Stimulated activated naive CD8-positive, alpha-beta T cell treated with anti-CD3 and anti-CD28 coated beads, Interleukin-15, amount 100 ng/mL, for 72 hours (primary cell): ENCODE measurements at regions not wholly inside any gene's neighbourhood (a gene's known extent, or its start where the extent isn't known, plus 50 kb on each side); places are given as distances from the start of the nearest gene placed in this dataset.
"Not testable (repeated sequence)": the region's sequence is repeated elsewhere in the genome, so short reads cannot be mapped to it uniquely, and the experiment has no call there.

Source experiments
- ATAC-seq: fragments of 150-1000 bp; cut with Tn5 transposase; 2 replicates; pipeline ENCODE4 v1.10.0; 2021; ENCODE audit warnings: mild to moderate bottlenecking, moderate library complexity
- DNase-seq, 2 donors: peaks; one replicate each; pipeline ENCODE4 v3.0.0; 2021 to 2022
- H3K27ac Mint-ChIP-seq, 2 donors: one replicate each; pipeline ENCODE4 v1.8.0; 2022; ENCODE audit warnings: mild to moderate bottlenecking in 2 of 2, mixed read lengths in 2 of 2, moderate library complexity in 2 of 2
- H3K27me3 Mint-ChIP-seq: one replicate; pipeline ENCODE4 v1.8.0; 2022; ENCODE audit warnings: mixed read lengths
- H3K4me1 Mint-ChIP-seq: one replicate; pipeline ENCODE4 v1.8.0; 2022; ENCODE audit warnings: mild to moderate bottlenecking, mixed read lengths
- H3K4me3 Mint-ChIP-seq, 2 donors: one replicate each; pipeline ENCODE4 v1.8.0; 2022; ENCODE audit warnings: mild to moderate bottlenecking in 2 of 2, mixed read lengths in 2 of 2, moderate library complexity in 1 of 2
- H3K9me3 Mint-ChIP-seq, 2 donors: one replicate each; pipeline ENCODE4 v1.8.0; 2022; ENCODE audit warnings: mixed read lengths in 2 of 2

- no peak overlapping the region for H3K27ac Mint-ChIP-seq
- H3K4me3 Mint-ChIP-seq = no peak overlapping the region
- no peaks in the 10 kb centered on the region for H3K4me1 Mint-ChIP-seq
- no peaks in the 10 kb centered on the region for H3K27me3 Mint-ChIP-seq
- no peak for ATAC-seq
- DNase-seq = no peak
- no peaks in the 10 kb centered on the region for H3K9me3 Mint-ChIP-seq
Measured at GRCh38 chr12:25659621-25660020, 106.5 kb upstream of the LMNTD1 start.

GRCh38 chr12:25670076-25671055, 117.3 kb upstream of the LMNTD1 start:
- ATAC-seq (no peak), DNase-seq (no peak)
- H3K9me3 Mint-ChIP-seq = no peaks in the 10 kb centered on the region
- no peak overlapping the region for H3K4me3 Mint-ChIP-seq
- no peaks in the 10 kb centered on the region for H3K4me1 Mint-ChIP-seq
- H3K27ac Mint-ChIP-seq = peak overlapping the region in 1 of 2 donors; percentile 0
- H3K27me3 Mint-ChIP-seq = no peaks in the 10 kb centered on the region

- H3K27me3 Mint-ChIP-seq = no peaks in the 10 kb centered on the region
- no peak overlapping the region for H3K4me3 Mint-ChIP-seq
- no peak for DNase-seq
- no peaks in the 10 kb centered on the region for H3K4me1 Mint-ChIP-seq
- H3K9me3 Mint-ChIP-seq = no peaks in the 10 kb centered on the region
- no peak for ATAC-seq
- H3K27ac Mint-ChIP-seq = no peak overlapping the region
Measured at GRCh38 chr12:25675808-25676207, 122.7 kb upstream of the LMNTD1 start.

GRCh38 chr12:25677232-25677937, 124.3 kb upstream of the LMNTD1 start:
- DNase-seq = no peak
- ATAC-seq = no peak
- no peaks in the 10 kb centered on the region for H3K27me3 Mint-ChIP-seq
- H3K9me3 Mint-ChIP-seq = peaks cover 0 to 2% of the 10 kb centered on the region in 2 donors
- H3K4me3 Mint-ChIP-seq = no peak overlapping the region
- no peaks in the 10 kb centered on the region for H3K4me1 Mint-ChIP-seq
- no peak overlapping the region for H3K27ac Mint-ChIP-seq

- no peaks in the 10 kb centered on the region for H3K4me1 Mint-ChIP-seq
- DNase-seq = no peak
- no peak overlapping the region for H3K27ac Mint-ChIP-seq
- H3K9me3 Mint-ChIP-seq = peaks cover 0 to 6% of the 10 kb centered on the region in 2 donors
- no peak overlapping the region for H3K4me3 Mint-ChIP-seq
- no peak for ATAC-seq
- H3K27me3 Mint-ChIP-seq = no peaks in the 10 kb centered on the region
Measured at GRCh38 chr12:25681580-25681979, 128.5 kb upstream of the LMNTD1 start.

- Mint-ChIP-seq H3K27ac (no peak overlapping the region), H3K4me1 (no peaks in the 10 kb centered on the region), H3K27me3 (no peaks in the 10 kb centered on the region), H3K4me3 (no peak overlapping the region), H3K9me3 (peaks cover 0 to 11% of the 10 kb centered on the region in 2 donors)
- no peak for ATAC-seq
- no peak for DNase-seq
Measured at GRCh38 chr12:25682421-25682820, 129.3 kb upstream of the LMNTD1 start.

- H3K27ac Mint-ChIP-seq = no peak overlapping the region
- DNase-seq (no peak), ATAC-seq (no peak)
- peaks cover 0 to 13% of the 10 kb centered on the region in 2 donors for H3K9me3 Mint-ChIP-seq
- H3K27me3 Mint-ChIP-seq = no peaks in the 10 kb centered on the region
- H3K4me1 Mint-ChIP-seq = no peaks in the 10 kb centered on the region
- H3K4me3 Mint-ChIP-seq = no peak overlapping the region
Measured at GRCh38 chr12:25684070-25684469, 131.0 kb upstream of the LMNTD1 start.

- Mint-ChIP-seq H3K27ac (no peak overlapping the region), H3K9me3 (peaks cover 0 to 13% of the 10 kb centered on the region in 2 donors), H3K4me1 (no peaks in the 10 kb centered on the region), H3K4me3 (no peak overlapping the region), H3K27me3 (no peaks in the 10 kb centered on the region)
- ATAC-seq (no peak), DNase-seq (no peak)
Measured at GRCh38 chr12:25686351-25686750, 133.3 kb upstream of the LMNTD1 start.

GRCh38 chr12:25687226-25687625, 134.1 kb upstream of the LMNTD1 start:
- no peaks in the 10 kb centered on the region for H3K4me1 Mint-ChIP-seq
- no peak overlapping the region for H3K4me3 Mint-ChIP-seq
- DNase-seq = no peak
- H3K27ac Mint-ChIP-seq = no peak overlapping the region
- no peaks in the 10 kb centered on the region for H3K27me3 Mint-ChIP-seq
- peaks cover 0 to 13% of the 10 kb centered on the region in 2 donors for H3K9me3 Mint-ChIP-seq
- ATAC-seq = no peak

GRCh38 chr12:25688851-25689250, 135.8 kb upstream of the LMNTD1 start:
- ATAC-seq, H3K4me3 Mint-ChIP-seq, H3K27me3 Mint-ChIP-seq, H3K4me1 Mint-ChIP-seq, H3K9me3 Mint-ChIP-seq, DNase-seq, H3K27ac Mint-ChIP-seq: not testable (repeated sequence)

GRCh38 chr12:25689996-25690501, 137.0 kb upstream of the LMNTD1 start:
- DNase-seq (no peak), ATAC-seq (no peak)
- Mint-ChIP-seq H3K9me3 (peaks cover 0 to 7% of the 10 kb centered on the region in 2 donors), H3K4me1 (no peaks in the 10 kb centered on the region), H3K27ac (no peak overlapping the region), H3K27me3 (no peaks in the 10 kb centered on the region), H3K4me3 (no peak overlapping the region)

- H3K4me1 Mint-ChIP-seq = no peaks in the 10 kb centered on the region
- DNase-seq (no peak), ATAC-seq (no peak)
- peaks cover 0 to 7% of the 10 kb centered on the region in 2 donors for H3K9me3 Mint-ChIP-seq
- no peak overlapping the region for H3K4me3 Mint-ChIP-seq
- H3K27me3 Mint-ChIP-seq = no peaks in the 10 kb centered on the region
- H3K27ac Mint-ChIP-seq = no peak overlapping the region
Measured at GRCh38 chr12:25690996-25691864, 138.1 kb upstream of the LMNTD1 start.

GRCh38 chr12:25691865-25692114, 138.7 kb upstream of the LMNTD1 start:
- Mint-ChIP-seq H3K9me3 (peaks cover 0 to 7% of the 10 kb centered on the region in 2 donors), H3K27me3 (no peaks in the 10 kb centered on the region), H3K4me1 (no peaks in the 10 kb centered on the region), H3K27ac (no peak overlapping the region), H3K4me3 (no peak overlapping the region)
- ATAC-seq = no peak
- DNase-seq = no peak

- H3K27ac Mint-ChIP-seq = peak overlapping the region in 1 of 2 donors; percentile 17
- H3K4me1 Mint-ChIP-seq = no peaks in the 10 kb centered on the region
- no peaks in the 10 kb centered on the region for H3K27me3 Mint-ChIP-seq
- no peak overlapping the region for H3K4me3 Mint-ChIP-seq
- DNase-seq (no peak), ATAC-seq (no peak)
- peaks cover 0 to 3% of the 10 kb centered on the region in 2 donors for H3K9me3 Mint-ChIP-seq
Measured at GRCh38 chr12:25692115-25693035, 139.3 kb upstream of the LMNTD1 start.
